Common myeloid progenitor, CD34-positive (primary cell): ENCODE measurements at regions not wholly inside any gene's neighbourhood (a gene's known extent, or its start where the extent isn't known, plus 50 kb on each side); places are given as distances from the start of the nearest gene placed in this dataset.

ENCODE experiments used
- CTCF ChIA-PET: fragments of 350-600 bp; sonication (Branson Sonifier 250); formaldehyde crosslinking; loops from one replicate; lab custom pipeline; 2021; ENCODE audit warnings: antibody characterized with exemption; lab: Charles Lee
- POLR2A ChIA-PET: fragments of 350-600 bp; sonication (Branson Sonifier 250); formaldehyde crosslinking; loops from one replicate; lab custom pipeline; 2021; ENCODE audit warnings: antibody characterized with exemption; lab: Charles Lee
- DNase-seq, 3 donors: peaks; one replicate each; pipeline versions ENCODE4 v3.0.0 to v3.0.0-alpha.2; 2013
- H3K27ac ChIP-seq, 2 experiments: 1 replicate in 1 of 2; 2 replicates in 1 of 2; pipeline ENCODE4 v1.7.0; 2013; ENCODE audit warnings: inconsistent platforms in 2 of 2, low read length in 2 of 2, mild to moderate bottlenecking in 2 of 2, low read depth in 1 of 2, moderate library complexity in 1 of 2; ENCODE audit not compliant: severe bottlenecking in 2 of 2, insufficient read depth in 1 of 2, poor library complexity in 1 of 2
- H3K27me3 ChIP-seq, 5 experiments: replicated peaks in 2 of 5; 1 replicate in 3 of 5; 2 replicates in 2 of 5; pipeline versions ENCODE4 v1.6.1 to v1.7.0; 2013; ENCODE audit warnings: low read length in 4 of 5, mild to moderate bottlenecking in 2 of 5, moderate library complexity in 2 of 5, inconsistent platforms in 1 of 5; ENCODE audit not compliant: insufficient read depth in 5 of 5, control insufficient read depth in 4 of 5
- H3K36me3 ChIP-seq, 4 experiments: 1 replicate in 2 of 4; 2 replicates in 2 of 4; pipeline versions ENCODE4 v1.6.1 to v1.7.0; 2013; ENCODE audit warnings: low read length in 3 of 4, control low read depth in 1 of 4, mild to moderate bottlenecking in 1 of 4; ENCODE audit not compliant: control insufficient read depth in 4 of 4, insufficient read depth in 4 of 4
- H3K4me1 ChIP-seq, 4 experiments: 1 replicate in 3 of 4; 2 replicates in 1 of 4; pipeline versions ENCODE4 v1.6.1 to v1.7.1; 2013; ENCODE audit warnings: low read length in 3 of 4, mild to moderate bottlenecking in 3 of 4, control low read depth in 1 of 4, inconsistent platforms in 1 of 4, moderate library complexity in 1 of 4; ENCODE audit not compliant: control insufficient read depth in 4 of 4, insufficient read depth in 4 of 4; ENCODE audit errors: control extremely low read depth in 1 of 4
- H3K4me3 ChIP-seq, 7 experiments: 1 replicate in 4 of 7; 2 replicates in 3 of 7; pipeline versions ENCODE4 v1.5.1 to v1.7.0; 2013; ENCODE audit warnings: mild to moderate bottlenecking in 7 of 7, low read length in 6 of 7, moderate library complexity in 6 of 7, inconsistent platforms in 2 of 7, low read depth in 2 of 7, control low read depth in 1 of 7; ENCODE audit not compliant: insufficient read depth in 4 of 7, control insufficient read depth in 1 of 7; ENCODE audit errors: extremely low read depth in 1 of 7
- H3K9me3 ChIP-seq, 5 experiments: 1 replicate in 4 of 5; 2 replicates in 1 of 5; pipeline versions ENCODE4 v1.6.1 to v1.7.1; 2013; ENCODE audit warnings: low read length in 4 of 5, mild to moderate bottlenecking in 2 of 5, inconsistent platforms in 1 of 5, low read depth in 1 of 5, moderate library complexity in 1 of 5; ENCODE audit not compliant: control insufficient read depth in 4 of 5, insufficient read depth in 2 of 5; ENCODE audit errors: control extremely low read depth in 1 of 5
- WGBS: methylation state at CpG from one replicate; pipeline ENCODE4 v1.1.5; 2013; ENCODE audit not compliant: insufficient coverage; 5-methylcytosine and 5-hydroxymethylcytosine counted together

DNA sequence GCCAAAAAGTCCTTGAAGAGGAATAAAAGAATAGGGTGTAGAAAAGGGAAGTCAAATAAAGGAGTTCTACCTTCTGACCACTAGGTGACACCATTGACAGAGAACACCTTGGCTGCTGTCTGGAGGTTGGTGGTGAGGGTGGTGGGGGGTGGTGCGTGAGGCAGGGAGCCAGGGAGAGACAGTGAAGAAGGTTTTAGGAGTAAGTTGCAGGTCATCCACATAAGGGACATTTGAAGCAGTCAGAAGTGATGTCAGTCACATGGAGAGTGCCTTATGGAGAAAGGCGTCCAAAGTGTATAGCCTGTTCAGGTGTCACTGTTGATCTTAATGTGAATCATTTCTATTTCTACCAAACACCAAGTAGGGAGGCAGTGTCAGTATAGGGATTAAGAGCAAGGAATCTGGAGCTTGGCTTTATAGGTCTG, 279.3 kb upstream of the DDHD1 start:
- Histone ChIP-seq H3K4me1 (no peaks in the 10 kb centered on the region), H3K4me3 (no peak overlapping the region), H3K27me3 (no peaks in the 10 kb centered on the region), H3K36me3 (no peaks in the 10 kb centered on the region), H3K9me3 (no peaks in the 10 kb centered on the region), H3K27ac (no peak overlapping the region)
- CTCF ChIA-PET = interaction anchor here (0.6 to 1.8 kb wide), 3 partner anchors 9 to 915 kb away, joined by 3 to 7 read pairs (median 3); no protein-coding TSS in a partner anchor
- WGBS = 50% methylated on average over 1 of the region's 2 CpGs
- peak; percentile 21 to 65 (median 63) for DNase-seq
- POLR2A ChIA-PET = no interaction called here

DNA sequence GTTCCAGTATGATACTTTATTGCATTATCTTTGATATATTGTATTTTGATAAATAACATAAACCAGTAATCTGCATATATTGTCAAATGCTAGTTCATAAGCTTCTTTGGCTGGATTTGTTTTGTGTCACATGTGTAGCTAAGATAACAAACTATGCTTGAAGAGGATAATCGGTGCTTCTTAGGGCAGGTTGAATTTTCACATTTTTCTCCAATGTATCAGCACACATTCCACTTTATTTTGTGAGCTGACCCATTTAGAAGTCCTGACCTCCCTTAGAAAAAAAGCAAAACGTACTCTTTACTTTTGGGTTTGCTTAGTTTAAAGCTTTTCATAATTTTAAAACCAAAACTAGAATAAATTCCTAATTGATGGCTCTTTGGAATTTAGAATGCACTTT, 277.7 kb upstream of the DDHD1 start:
- ChIA-PET CTCF (interaction anchor here (1.8 kb wide), 2 partner anchors 21 to 917 kb away, joined by 6 to 7 read pairs; no protein-coding TSS in a partner anchor), POLR2A (no interaction called here)
- Histone ChIP-seq H3K36me3 (no peaks in the 10 kb centered on the region), H3K4me1 (no peaks in the 10 kb centered on the region), H3K9me3 (peaks cover 0 to under 1% (median 0%) of the 10 kb centered on the region in 5 experiments), H3K4me3 (no peak overlapping the region), H3K27me3 (no peaks in the 10 kb centered on the region), H3K27ac (no peak overlapping the region)
- no peak for DNase-seq
- no CpG with 5 or more reads among the region's 2 CpGs for WGBS

DNA sequence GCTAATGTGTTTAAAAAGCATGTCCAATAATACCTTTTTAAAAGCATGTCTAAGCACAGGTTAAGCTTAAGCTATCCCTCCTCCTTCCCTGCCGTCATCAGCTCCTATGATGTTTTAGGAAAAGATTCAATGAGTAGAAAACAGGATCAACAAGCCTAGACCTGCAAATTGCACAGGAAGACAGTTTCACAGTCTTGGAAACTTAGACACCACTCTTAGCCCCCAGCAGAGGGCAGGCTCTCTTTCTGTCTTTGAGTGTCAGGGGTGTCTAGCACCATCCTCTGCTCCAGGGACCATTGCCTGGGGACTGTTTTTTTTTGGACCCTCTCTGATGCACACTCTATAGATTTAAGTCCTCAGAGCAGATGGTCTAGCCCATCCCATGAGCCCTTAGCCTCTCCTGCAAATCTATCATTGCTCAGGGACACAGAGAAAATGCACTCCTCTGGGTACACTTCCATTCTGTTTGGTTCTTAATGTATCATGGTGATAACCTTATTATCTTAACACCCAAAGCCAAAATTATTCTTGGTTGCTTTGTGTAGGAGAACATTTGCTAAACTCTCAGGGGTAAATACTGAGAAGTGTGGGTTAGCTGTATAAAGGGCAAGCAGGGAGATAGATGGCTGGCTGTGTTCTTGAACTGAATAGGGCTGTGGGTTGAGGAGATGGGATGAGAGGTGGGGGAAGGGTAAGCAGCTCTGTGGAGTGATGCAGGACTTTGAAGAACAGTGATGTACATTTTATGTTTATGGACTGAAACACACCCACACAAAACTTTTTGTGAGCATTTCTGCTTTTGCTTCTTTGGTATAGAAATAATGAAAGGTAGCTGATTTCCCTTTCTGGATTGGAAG, 259.9 kb upstream of the DDHD1 start:
- H3K9me3 ChIP-seq = peaks cover 0 to 2% (median 0%) of the 10 kb centered on the region in 5 experiments
- no peak overlapping the region for H3K4me3 ChIP-seq
- POLR2A ChIA-PET = no interaction called here
- no peaks in the 10 kb centered on the region for H3K27me3 ChIP-seq
- DNase-seq = peak in 1 of 3 donors; percentile 6
- H3K4me1 ChIP-seq = no peaks in the 10 kb centered on the region
- CTCF ChIA-PET = interaction anchor here (0.5 to 1.2 kb wide), 5 partner anchors 11 to 935 kb away, joined by 3 to 4 read pairs (median 3); no protein-coding TSS in a partner anchor
- WGBS = 100% methylated on average over 1 of the region's 1 CpG
- H3K27ac ChIP-seq = no peak overlapping the region
- no peaks in the 10 kb centered on the region for H3K36me3 ChIP-seq

DNA sequence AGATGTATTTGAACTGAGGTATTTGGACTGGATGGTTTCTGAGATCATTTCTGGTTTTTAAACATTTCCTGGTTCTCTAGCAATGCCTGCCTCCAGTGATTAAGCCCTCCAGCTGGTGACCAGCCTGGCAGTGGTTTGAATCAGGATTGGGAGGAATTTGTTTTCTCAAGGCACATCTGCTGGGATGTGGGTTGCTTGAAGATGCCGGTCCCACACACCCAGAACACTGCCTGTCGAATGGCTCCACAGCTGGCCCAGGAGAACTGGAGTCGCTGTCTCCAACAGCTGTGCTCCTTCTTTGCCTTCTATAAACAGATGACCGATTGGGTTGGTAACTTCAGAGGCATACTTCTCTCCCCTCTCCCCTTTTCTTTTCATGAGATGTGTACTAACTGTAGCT, 258.0 kb upstream of the DDHD1 start:
- no peak for DNase-seq
- ChIA-PET CTCF (interaction anchor here (1.4 kb wide), 1 partner anchor 938 kb away, joined by 3 read pairs; no protein-coding TSS in a partner anchor), POLR2A (no interaction called here)
- Histone ChIP-seq H3K9me3 (no peaks in the 10 kb centered on the region), H3K27me3 (no peaks in the 10 kb centered on the region), H3K4me1 (no peaks in the 10 kb centered on the region), H3K4me3 (no peak overlapping the region), H3K27ac (no peak overlapping the region), H3K36me3 (no peaks in the 10 kb centered on the region)
- 94% methylated on average over 3 of the region's 4 CpGs for WGBS

DNA sequence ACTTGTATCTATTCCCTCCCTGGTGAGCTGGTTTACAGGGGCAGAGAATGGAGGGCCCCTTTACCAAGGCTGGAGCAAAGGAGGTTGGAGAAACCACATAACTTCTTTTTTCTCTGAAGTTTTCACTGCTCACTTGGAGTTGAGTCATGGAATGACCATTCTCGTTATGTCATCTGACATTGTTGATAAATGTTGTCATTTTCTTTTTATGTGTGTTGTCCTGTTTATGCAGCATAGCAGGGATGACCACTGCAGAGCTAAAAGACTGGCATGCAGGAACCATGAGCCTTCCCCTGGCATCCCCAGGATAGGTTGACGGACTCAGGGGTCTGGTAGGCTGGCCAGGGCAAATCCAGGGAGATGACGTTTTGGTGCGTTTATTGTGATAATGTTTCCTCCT, 256.8 kb upstream of the DDHD1 start:
- no peak for DNase-seq
- CTCF ChIA-PET = interaction anchor here (1.4 kb wide), 1 partner anchor 939 kb away, joined by 3 read pairs; no protein-coding TSS in a partner anchor
- H3K9me3 ChIP-seq = no peaks in the 10 kb centered on the region
- no peak overlapping the region for H3K4me3 ChIP-seq
- POLR2A ChIA-PET = no interaction called here
- H3K27me3 ChIP-seq = no peaks in the 10 kb centered on the region
- WGBS = 93% methylated on average over 3 of the region's 4 CpGs
- no peaks in the 10 kb centered on the region for H3K36me3 ChIP-seq
- H3K27ac ChIP-seq = no peak overlapping the region
- H3K4me1 ChIP-seq = no peaks in the 10 kb centered on the region

DNA sequence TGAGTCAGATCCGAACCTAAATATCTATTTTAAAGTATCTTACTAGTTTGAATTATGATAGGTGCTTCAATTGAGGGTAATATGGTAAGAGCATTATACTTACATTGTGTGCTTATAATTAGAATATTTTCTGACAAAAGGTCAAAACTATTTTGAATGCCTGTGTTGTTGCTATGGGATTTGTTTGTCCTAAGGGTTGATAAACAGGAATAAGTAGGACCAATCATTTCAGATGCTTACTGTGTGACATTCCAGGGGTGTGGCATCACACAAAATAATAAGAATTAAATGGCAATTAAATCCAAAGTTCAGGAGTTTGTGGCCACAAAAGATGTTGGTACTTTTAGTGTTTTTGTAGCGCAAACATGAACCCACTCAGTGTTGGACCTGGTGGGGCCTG, 256.2 kb upstream of the DDHD1 start:
- no CpG with 5 or more reads among the region's 2 CpGs for WGBS
- CTCF ChIA-PET = no interaction called here
- Histone ChIP-seq H3K9me3 (no peaks in the 10 kb centered on the region), H3K4me1 (no peaks in the 10 kb centered on the region), H3K4me3 (no peak overlapping the region), H3K27me3 (no peaks in the 10 kb centered on the region), H3K36me3 (no peaks in the 10 kb centered on the region), H3K27ac (no peak overlapping the region)
- no peak for DNase-seq
- POLR2A ChIA-PET = no interaction called here

DNA sequence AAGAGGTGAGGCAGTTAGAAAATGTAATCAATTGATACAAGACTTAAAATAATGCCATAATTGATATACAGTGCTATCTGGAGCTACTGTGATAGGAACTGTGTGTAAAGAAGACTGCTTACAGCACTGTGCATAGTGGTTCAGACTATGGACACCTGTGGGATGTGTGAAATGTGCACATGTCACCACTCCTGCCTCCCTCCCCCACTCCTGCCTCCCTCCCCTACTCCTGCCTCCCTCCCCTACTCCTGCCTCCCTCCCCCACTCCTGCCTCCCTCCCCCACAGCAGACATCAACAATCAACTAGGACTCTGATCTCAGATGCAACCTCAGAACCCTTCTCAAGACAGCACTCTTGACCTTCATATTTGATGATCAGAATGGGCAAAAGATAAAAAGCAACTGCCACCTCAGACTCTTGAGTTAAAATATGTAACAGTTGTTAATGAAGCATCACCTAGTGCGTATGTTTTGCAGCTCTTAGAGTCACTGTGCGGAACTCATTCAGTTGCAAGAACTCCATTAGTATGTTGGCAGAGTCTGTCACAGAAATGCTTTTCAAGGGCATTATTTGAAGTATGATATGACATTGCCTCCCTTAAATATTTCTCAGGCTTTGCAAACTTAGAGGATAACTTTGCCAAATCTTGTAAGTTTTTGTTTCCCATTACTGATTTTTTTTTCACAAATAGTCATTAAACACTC, 255.2 kb upstream of the DDHD1 start:
- H3K4me3 ChIP-seq = no peak overlapping the region
- POLR2A ChIA-PET = no interaction called here
- no peak for DNase-seq

More for the DNA sequence above, 255.2 kb upstream of the DDHD1 start:
- CTCF ChIA-PET = no interaction called here
- no peaks in the 10 kb centered on the region for H3K9me3 ChIP-seq
- H3K27me3 ChIP-seq = no peaks in the 10 kb centered on the region
- H3K36me3 ChIP-seq = no peaks in the 10 kb centered on the region
- H3K4me1 ChIP-seq = no peaks in the 10 kb centered on the region
- no peak overlapping the region for H3K27ac ChIP-seq
- 94% methylated on average over 2 of the region's 2 CpGs for WGBS
